HepG2 (cell line): ENCODE measurements at regions not wholly inside any gene's neighbourhood (a gene's known extent, or its start where the extent isn't known, plus 50 kb on each side); places are given as distances from the start of the nearest gene placed in this dataset.

Experiments used
- ATAC-seq: fragments of 200-7000 bp; cut with Tn5 transposase; 3 replicates; pipeline ENCODE4 v1.9.1; 2020; ENCODE audit warnings: mild to moderate bottlenecking, moderate library complexity
- BruUV-seq: library from RNA; stranded (reverse); fragments of 400-500 nt; replicated peaks from 2 replicates; lab custom pipeline; 2021; lab: Mats Ljungman, UMichigan
- CTCF ChIA-PET: fragments of 300-600 bp; formaldehyde crosslinking; extraction: SDS; loops from one replicate; lab custom pipeline; 2021; ENCODE audit warnings: low total read pairs, inconsistent platforms, low intra/inter-chr PET ratio; lab: Yijun Ruan, JAX
- POLR2A ChIA-PET: fragments of 350-600 bp; sonication (Branson Sonifier 250); formaldehyde crosslinking; loops from one replicate; lab custom pipeline; 2020; ENCODE audit warnings: antibody characterized with exemption, inconsistent platforms; lab: Yijun Ruan, JAX
- DNase-seq: peaks from one replicate; pipeline ENCODE4 v3.0.0-alpha.2; 2015; ENCODE audit warnings: low spot score
- FAIRE-seq: peaks from 3 replicates; lab custom pipeline; 2011; peaks lifted over from hg19 to GRCh38; lab: Jason Lieb, UNC
- H2AFZ ChIP-seq: one replicate; pipeline ENCODE4 v1.6.1; 2011; ENCODE audit warnings: low read length, inconsistent platforms
- H3K27ac ChIP-seq: fragments of 300-600 bp; 3 replicates; pipeline ENCODE4 v1.8.0; 2011; ENCODE audit warnings: mixed run types, mild to moderate bottlenecking, mixed read lengths, low read length, inconsistent platforms; ENCODE audit not compliant: insufficient read depth; ENCODE audit errors: extremely low read length
- H3K27me3 ChIP-seq, 2 experiments: fragments of 200-600 bp in 1 of 2; 2 replicates in 1 of 2; 3 replicates in 1 of 2; pipeline versions ENCODE4 v1.6.0 to v1.8.0; 2011; ENCODE audit warnings: low read length in 2 of 2, mild to moderate bottlenecking in 2 of 2, moderate library complexity in 2 of 2, inconsistent platforms in 1 of 2; ENCODE audit not compliant: insufficient read depth in 2 of 2, control insufficient read depth in 1 of 2
- H3K36me3 ChIP-seq, 2 experiments: fragments of 200-600 bp in 1 of 2; replicated peaks in 1 of 2; 2 replicates in 1 of 2; 3 replicates in 1 of 2; pipeline versions ENCODE4 v1.5.1 to v1.8.0; 2011; ENCODE audit warnings: low read length in 2 of 2, inconsistent platforms in 1 of 2; ENCODE audit not compliant: insufficient read depth in 2 of 2, control insufficient read depth in 1 of 2
- H3K4me1 ChIP-seq: 2 replicates; pipeline ENCODE4 v1.5.1; 2012; ENCODE audit warnings: low read length, inconsistent platforms; ENCODE audit not compliant: insufficient read depth
- H3K4me2 ChIP-seq: 2 replicates; pipeline ENCODE4 v1.6.0; 2011; ENCODE audit warnings: low read depth, low read length, inconsistent platforms
- H3K4me3 ChIP-seq, 3 experiments: fragments of 200-600 bp in 1 of 3; sonication (generic), shearing (Covaris generic) in 1 of 3; replicated peaks in 1 of 3; 2 replicates each; pipeline ENCODE4 v1.5.1; 2011 to 2016; ENCODE audit warnings: low read length in 3 of 3, inconsistent platforms in 2 of 3, low read depth in 2 of 3, mild to moderate bottlenecking in 2 of 3, control low read depth in 1 of 3, mixed read lengths in 1 of 3; ENCODE audit not compliant: insufficient read depth in 1 of 3
- H3K79me2 ChIP-seq: one replicate; pipeline ENCODE4 v1.6.1; 2011; ENCODE audit warnings: low read length, inconsistent platforms; ENCODE audit not compliant: insufficient read depth
- H3K9ac ChIP-seq: 2 replicates; pipeline ENCODE4 v1.6.0; 2011; ENCODE audit warnings: mild to moderate bottlenecking, low read depth, low read length, inconsistent platforms; ENCODE audit not compliant: insufficient read depth
- H3K9me3 ChIP-seq: 2 replicates; pipeline ENCODE4 v1.5.1; 2012; ENCODE audit warnings: mild to moderate bottlenecking, low read length
- H4K20me1 ChIP-seq: 2 replicates; pipeline ENCODE4 v1.6.0; 2011; ENCODE audit warnings: inconsistent platforms, mild to moderate bottlenecking, low read length, moderate library complexity; ENCODE audit not compliant: insufficient read depth
- BRD4 ChIP-seq: sonication (generic); formaldehyde crosslinking; IDR thresholded peaks from 2 replicates; pipeline ENCODE4 v1.4.0; 2020; ENCODE audit warnings: missing genetic modification reagents
- FIP1L1 ChIP-seq: fragments of 200-400 bp; formaldehyde crosslinking; IDR thresholded peaks from 2 replicates; pipeline ENCODE4 v1.6.1; 2018; ENCODE audit warnings: low read depth, mild to moderate bottlenecking, low read length, moderate library complexity, borderline replicate concordance; ENCODE audit not compliant: insufficient read depth
- MAZ ChIP-seq, 2 experiments: sonication (generic) in 1 of 2; formaldehyde crosslinking in 1 of 2; IDR thresholded peaks; 2 replicates each; pipeline versions ENCODE4 v1.5.0 to v1.6.1; 2012 to 2020; ENCODE audit warnings: low read depth in 2 of 2, mild to moderate bottlenecking in 2 of 2, borderline replicate concordance in 1 of 2, improper control_type of control experiment in 1 of 2, low read length in 1 of 2, missing genetic modification reagents in 1 of 2, moderate library complexity in 1 of 2
- MIER3 ChIP-seq: IDR thresholded peaks from 2 replicates; pipeline ENCODE4 v1.6.1; 2016; ENCODE audit warnings: missing compliant biosample characterization, borderline replicate concordance
- ONECUT2 ChIP-seq: sonication (generic); formaldehyde crosslinking; IDR thresholded peaks from 2 replicates; pipeline ENCODE4 v1.4.0; 2020; ENCODE audit warnings: missing genetic modification reagents
- TCF12 ChIP-seq, 2 experiments: fragments of 450-650 bp in 1 of 2; sonication (generic) in 1 of 2; formaldehyde crosslinking in 1 of 2; IDR thresholded peaks; 2 replicates each; pipeline versions ENCODE4 v1.6.1 to v1.8.0; 2017 to 2022; ENCODE audit warnings: antibody characterized with exemption in 1 of 2, mild to moderate bottlenecking in 1 of 2, missing genetic modification reagents in 1 of 2, moderate library complexity in 1 of 2
- TIGD3 ChIP-seq: sonication (generic); formaldehyde crosslinking; IDR thresholded peaks from 2 replicates; pipeline ENCODE4 v1.5.1; 2020; ENCODE audit warnings: mild to moderate bottlenecking, missing genetic modification reagents, borderline replicate concordance
- ZHX1 ChIP-seq: sonication (generic); formaldehyde crosslinking; IDR thresholded peaks from 2 replicates; pipeline ENCODE4 v1.8.1; 2022; ENCODE audit warnings: low read depth, mild to moderate bottlenecking, missing genetic modification reagents
- ZNF121 ChIP-seq: sonication (generic); formaldehyde crosslinking; IDR thresholded peaks from 2 replicates; pipeline ENCODE4 v1.5.0; 2020; ENCODE audit warnings: mild to moderate bottlenecking, missing genetic modification reagents
- ZNF619 ChIP-seq: sonication (generic); formaldehyde crosslinking; IDR thresholded peaks from 2 replicates; pipeline ENCODE4 v1.4.0; 2020; ENCODE audit warnings: mild to moderate bottlenecking, missing genetic modification reagents
- ZSCAN9 ChIP-seq: IDR thresholded peaks from 2 replicates; pipeline ENCODE4 v1.6.1; 2016; ENCODE audit warnings: borderline replicate concordance
- WGBS: methylation state at CpG from one replicate; pipeline ENCODE4 v1.1.6; 2017; ENCODE audit warnings: low lambda C conversion rate; 5-methylcytosine and 5-hydroxymethylcytosine counted together
- in situ Hi-C: cut with HindIII; loops from 2 replicates; pipeline ENCODE4 v1.10.0; 2017; ENCODE audit warnings: low pct_unique_long_range_greater_than_20kb; ENCODE audit not compliant: extremely low pct_ligation_motif_present
- intact Hi-C: fragments of 100-400 bp; cut with micrococcal nuclease; formaldehyde crosslinking; loops from one replicate; pipeline ENCODE4 v1.10.0; 2022; ENCODE audit not compliant: unreplicated experiment
- TF ChIP-seq, protein P1 (sequence below): sonication (generic); formaldehyde crosslinking; IDR thresholded peaks from 2 replicates; pipeline ENCODE4 v1.8.0; 2022; ENCODE audit warnings: mild to moderate bottlenecking, missing genetic modification reagents
- TF ChIP-seq, protein P2 (sequence below): sonication (generic); formaldehyde crosslinking; IDR thresholded peaks from 2 replicates; pipeline ENCODE4 v1.9.0; 2021; ENCODE audit warnings: missing genetic modification reagents, mild to moderate bottlenecking, borderline replicate concordance
- TF ChIP-seq, protein P3 (sequence below): IDR thresholded peaks from 2 replicates; pipeline ENCODE4 v1.6.1; 2018; ENCODE audit warnings: missing genetic modification reagents, mild to moderate bottlenecking, missing compliant biosample characterization
- TF ChIP-seq, protein P4 (sequence below): sonication (generic); formaldehyde crosslinking; IDR thresholded peaks from 2 replicates; pipeline ENCODE4 v1.4.0; 2020; ENCODE audit warnings: missing genetic modification reagents, borderline replicate concordance

- no TSS peak for BruUV-seq
- Histone ChIP-seq H3K36me3 (no peaks in the 10 kb centered on the region), H3K27me3 (no peaks in the 10 kb centered on the region; a peak in 1 of 5 replicates), H3K4me3 (no peak overlapping the region), H4K20me1 (no peaks in the 10 kb centered on the region), H3K79me2 (no peaks in the 10 kb centered on the region), H2AFZ (no peak overlapping the region), H3K4me2 (no peak overlapping the region), H3K9ac (no peak overlapping the region), H3K27ac (no peak overlapping the region), H3K4me1 (no peaks in the 10 kb centered on the region), H3K9me3 (no peaks in the 10 kb centered on the region)
- no peak for ATAC-seq
- 0% methylated on average over 1 of the region's 1 CpG for WGBS
- in situ Hi-C loops, result no loop called here
- FAIRE-seq, result no peak
- ChIA-PET POLR2A (no interaction called here), CTCF (no interaction called here)
- intact Hi-C loops, result no loop called here
- no peak for DNase-seq
- TF ChIP-seq, protein P1, sequence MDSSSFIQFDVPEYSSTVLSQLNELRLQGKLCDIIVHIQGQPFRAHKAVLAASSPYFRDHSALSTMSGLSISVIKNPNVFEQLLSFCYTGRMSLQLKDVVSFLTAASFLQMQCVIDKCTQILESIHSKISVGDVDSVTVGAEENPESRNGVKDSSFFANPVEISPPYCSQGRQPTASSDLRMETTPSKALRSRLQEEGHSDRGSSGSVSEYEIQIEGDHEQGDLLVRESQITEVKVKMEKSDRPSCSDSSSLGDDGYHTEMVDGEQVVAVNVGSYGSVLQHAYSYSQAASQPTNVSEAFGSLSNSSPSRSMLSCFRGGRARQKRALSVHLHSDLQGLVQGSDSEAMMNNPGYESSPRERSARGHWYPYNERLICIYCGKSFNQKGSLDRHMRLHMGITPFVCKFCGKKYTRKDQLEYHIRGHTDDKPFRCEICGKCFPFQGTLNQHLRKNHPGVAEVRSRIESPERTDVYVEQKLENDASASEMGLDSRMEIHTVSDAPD (CRISPR knock-in tag), result no peak
- TF ChIP-seq ZNF121 (CRISPR knock-in tag) (no peak), ZNF619 (CRISPR knock-in tag) (no peak), MAZ (IDR thresholded peaks at IDR 0.05; ENCODE audit: borderline replicate concordance, low read depth, low read length) (no peak), MAZ (CRISPR knock-in tag; IDR thresholded peaks at IDR 0.05; ENCODE audit: low read depth) (no peak), ONECUT2 (no peak), TIGD3 (CRISPR knock-in tag) (no peak), MIER3 (CRISPR knock-in tag) (no peak), FIP1L1 (no peak), BRD4 (CRISPR knock-in tag) (no peak), TCF12 (IDR thresholded peaks at IDR 0.05) (no peak), TCF12 (CRISPR knock-in tag; IDR thresholded peaks at IDR 0.05) (no peak), ZSCAN9 (CRISPR knock-in tag) (no peak), ZHX1 (CRISPR knock-in tag) (no peak)
- TF ChIP-seq, protein P2, sequence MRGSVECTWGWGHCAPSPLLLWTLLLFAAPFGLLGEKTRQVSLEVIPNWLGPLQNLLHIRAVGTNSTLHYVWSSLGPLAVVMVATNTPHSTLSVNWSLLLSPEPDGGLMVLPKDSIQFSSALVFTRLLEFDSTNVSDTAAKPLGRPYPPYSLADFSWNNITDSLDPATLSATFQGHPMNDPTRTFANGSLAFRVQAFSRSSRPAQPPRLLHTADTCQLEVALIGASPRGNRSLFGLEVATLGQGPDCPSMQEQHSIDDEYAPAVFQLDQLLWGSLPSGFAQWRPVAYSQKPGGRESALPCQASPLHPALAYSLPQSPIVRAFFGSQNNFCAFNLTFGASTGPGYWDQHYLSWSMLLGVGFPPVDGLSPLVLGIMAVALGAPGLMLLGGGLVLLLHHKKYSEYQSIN, result no peak
- TF ChIP-seq, protein P3, sequence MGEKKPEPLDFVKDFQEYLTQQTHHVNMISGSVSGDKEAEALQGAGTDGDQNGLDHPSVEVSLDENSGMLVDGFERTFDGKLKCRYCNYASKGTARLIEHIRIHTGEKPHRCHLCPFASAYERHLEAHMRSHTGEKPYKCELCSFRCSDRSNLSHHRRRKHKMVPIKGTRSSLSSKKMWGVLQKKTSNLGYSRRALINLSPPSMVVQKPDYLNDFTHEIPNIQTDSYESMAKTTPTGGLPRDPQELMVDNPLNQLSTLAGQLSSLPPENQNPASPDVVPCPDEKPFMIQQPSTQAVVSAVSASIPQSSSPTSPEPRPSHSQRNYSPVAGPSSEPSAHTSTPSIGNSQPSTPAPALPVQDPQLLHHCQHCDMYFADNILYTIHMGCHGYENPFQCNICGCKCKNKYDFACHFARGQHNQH, result no peak
- TF ChIP-seq, protein P4, sequence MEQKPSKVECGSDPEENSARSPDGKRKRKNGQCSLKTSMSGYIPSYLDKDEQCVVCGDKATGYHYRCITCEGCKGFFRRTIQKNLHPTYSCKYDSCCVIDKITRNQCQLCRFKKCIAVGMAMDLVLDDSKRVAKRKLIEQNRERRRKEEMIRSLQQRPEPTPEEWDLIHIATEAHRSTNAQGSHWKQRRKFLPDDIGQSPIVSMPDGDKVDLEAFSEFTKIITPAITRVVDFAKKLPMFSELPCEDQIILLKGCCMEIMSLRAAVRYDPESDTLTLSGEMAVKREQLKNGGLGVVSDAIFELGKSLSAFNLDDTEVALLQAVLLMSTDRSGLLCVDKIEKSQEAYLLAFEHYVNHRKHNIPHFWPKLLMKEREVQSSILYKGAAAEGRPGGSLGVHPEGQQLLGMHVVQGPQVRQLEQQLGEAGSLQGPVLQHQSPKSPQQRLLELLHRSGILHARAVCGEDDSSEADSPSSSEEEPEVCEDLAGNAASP (CRISPR knock-in tag), result no peak
Observed at GRCh38 chr18:38663682-38664081, 1098.1 kb upstream of the CELF4 start.
